ENCODE measurements at regions not wholly inside any gene's neighbourhood (a gene's known extent, or its start where the extent isn't known, plus 50 kb on each side); places are given as distances from the start of the nearest gene placed in this dataset.

DNA sequence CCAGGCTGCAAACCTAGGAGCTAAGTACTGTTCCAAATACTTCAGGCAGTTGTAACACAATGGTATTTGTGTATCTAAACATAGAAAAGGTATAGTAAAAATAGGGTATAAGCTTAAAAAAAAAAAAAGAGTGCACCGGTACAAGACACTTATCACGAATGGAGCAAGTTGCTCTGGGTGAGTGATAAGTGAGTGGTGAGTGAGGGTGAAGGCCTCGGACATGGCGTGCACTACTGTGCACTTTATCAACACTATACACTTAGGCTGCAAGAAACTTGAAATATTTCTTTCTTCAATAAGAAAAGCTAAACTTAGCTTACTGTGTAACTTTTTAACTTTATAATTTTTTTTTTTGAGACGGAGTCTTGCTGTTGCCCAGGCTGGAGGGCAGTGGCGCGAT is 159.5 kb upstream of the PDE10A start:
- no peak for ATAC-seq

More for the DNA sequence above, 159.5 kb upstream of the PDE10A start:
- Mint-ChIP-seq H3K4me1 (peaks cover 38% of the 10 kb centered on the region), H3K27ac (no peak overlapping the region), H3K27me3 (ENCODE audit: low read depth) (peaks cover 5% of the 10 kb centered on the region; the same call in 1 of the 2 replicates), H3K36me3 (no peaks in the 10 kb centered on the region), H3K4me3 (no peak overlapping the region), H3K9me3 (no peaks in the 10 kb centered on the region)
- ChIA-PET CTCF (no interaction called here), POLR2A (no interaction called here)
- no peak for DNase-seq (ENCODE audit: low spot score)
- TF ChIP-seq, protein P1, sequence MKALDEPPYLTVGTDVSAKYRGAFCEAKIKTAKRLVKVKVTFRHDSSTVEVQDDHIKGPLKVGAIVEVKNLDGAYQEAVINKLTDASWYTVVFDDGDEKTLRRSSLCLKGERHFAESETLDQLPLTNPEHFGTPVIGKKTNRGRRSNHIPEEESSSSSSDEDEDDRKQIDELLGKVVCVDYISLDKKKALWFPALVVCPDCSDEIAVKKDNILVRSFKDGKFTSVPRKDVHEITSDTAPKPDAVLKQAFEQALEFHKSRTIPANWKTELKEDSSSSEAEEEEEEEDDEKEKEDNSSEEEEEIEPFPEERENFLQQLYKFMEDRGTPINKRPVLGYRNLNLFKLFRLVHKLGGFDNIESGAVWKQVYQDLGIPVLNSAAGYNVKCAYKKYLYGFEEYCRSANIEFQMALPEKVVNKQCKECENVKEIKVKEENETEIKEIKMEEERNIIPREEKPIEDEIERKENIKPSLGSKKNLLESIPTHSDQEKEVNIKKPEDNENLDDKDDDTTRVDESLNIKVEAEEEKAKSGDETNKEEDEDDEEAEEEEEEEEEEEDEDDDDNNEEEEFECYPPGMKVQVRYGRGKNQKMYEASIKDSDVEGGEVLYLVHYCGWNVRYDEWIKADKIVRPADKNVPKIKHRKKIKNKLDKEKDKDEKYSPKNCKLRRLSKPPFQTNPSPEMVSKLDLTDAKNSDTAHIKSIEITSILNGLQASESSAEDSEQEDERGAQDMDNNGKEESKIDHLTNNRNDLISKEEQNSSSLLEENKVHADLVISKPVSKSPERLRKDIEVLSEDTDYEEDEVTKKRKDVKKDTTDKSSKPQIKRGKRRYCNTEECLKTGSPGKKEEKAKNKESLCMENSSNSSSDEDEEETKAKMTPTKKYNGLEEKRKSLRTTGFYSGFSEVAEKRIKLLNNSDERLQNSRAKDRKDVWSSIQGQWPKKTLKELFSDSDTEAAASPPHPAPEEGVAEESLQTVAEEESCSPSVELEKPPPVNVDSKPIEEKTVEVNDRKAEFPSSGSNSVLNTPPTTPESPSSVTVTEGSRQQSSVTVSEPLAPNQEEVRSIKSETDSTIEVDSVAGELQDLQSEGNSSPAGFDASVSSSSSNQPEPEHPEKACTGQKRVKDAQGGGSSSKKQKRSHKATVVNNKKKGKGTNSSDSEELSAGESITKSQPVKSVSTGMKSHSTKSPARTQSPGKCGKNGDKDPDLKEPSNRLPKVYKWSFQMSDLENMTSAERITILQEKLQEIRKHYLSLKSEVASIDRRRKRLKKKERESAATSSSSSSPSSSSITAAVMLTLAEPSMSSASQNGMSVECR (CRISPR knock-in tag; IDR thresholded peaks at IDR 0.05; ENCODE audit: borderline replicate concordance): no peak
- TF ChIP-seq, protein P2, sequence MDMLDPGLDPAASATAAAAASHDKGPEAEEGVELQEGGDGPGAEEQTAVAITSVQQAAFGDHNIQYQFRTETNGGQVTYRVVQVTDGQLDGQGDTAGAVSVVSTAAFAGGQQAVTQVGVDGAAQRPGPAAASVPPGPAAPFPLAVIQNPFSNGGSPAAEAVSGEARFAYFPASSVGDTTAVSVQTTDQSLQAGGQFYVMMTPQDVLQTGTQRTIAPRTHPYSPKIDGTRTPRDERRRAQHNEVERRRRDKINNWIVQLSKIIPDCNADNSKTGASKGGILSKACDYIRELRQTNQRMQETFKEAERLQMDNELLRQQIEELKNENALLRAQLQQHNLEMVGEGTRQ (CRISPR knock-in tag; IDR thresholded peaks at IDR 0.05): no peak
- TF ChIP-seq TP53 (CRISPR knock-in tag; IDR thresholded peaks at IDR 0.05) (no peak), ZNF219 (CRISPR knock-in tag; IDR thresholded peaks at IDR 0.05; ENCODE audit: borderline replicate concordance) (no peak), TEAD1 (CRISPR knock-in tag; IDR thresholded peaks at IDR 0.05) (no peak), PRRX2 (CRISPR knock-in tag; IDR thresholded peaks at IDR 0.05) (no peak), ZNF317 (CRISPR knock-in tag; IDR thresholded peaks at IDR 0.05; ENCODE audit: borderline replicate concordance, low read depth) (no peak), SMAD4 (CRISPR knock-in tag; IDR thresholded peaks at IDR 0.05) (no peak), IRF2 (CRISPR knock-in tag; IDR thresholded peaks at IDR 0.05; ENCODE audit: borderline replicate concordance, low read depth) (no peak), OVOL2 (CRISPR knock-in tag; IDR thresholded peaks at IDR 0.05; ENCODE audit: borderline replicate concordance) (no peak), ETV6 (CRISPR knock-in tag; IDR thresholded peaks at IDR 0.05) (no peak), ZNF121 (CRISPR knock-in tag; IDR thresholded peaks at IDR 0.05) (no peak), CREM (CRISPR knock-in tag; IDR thresholded peaks at IDR 0.05) (no peak), NR1H2 (CRISPR knock-in tag; IDR thresholded peaks at IDR 0.05) (no peak)
- TF ChIP-seq, protein P3, sequence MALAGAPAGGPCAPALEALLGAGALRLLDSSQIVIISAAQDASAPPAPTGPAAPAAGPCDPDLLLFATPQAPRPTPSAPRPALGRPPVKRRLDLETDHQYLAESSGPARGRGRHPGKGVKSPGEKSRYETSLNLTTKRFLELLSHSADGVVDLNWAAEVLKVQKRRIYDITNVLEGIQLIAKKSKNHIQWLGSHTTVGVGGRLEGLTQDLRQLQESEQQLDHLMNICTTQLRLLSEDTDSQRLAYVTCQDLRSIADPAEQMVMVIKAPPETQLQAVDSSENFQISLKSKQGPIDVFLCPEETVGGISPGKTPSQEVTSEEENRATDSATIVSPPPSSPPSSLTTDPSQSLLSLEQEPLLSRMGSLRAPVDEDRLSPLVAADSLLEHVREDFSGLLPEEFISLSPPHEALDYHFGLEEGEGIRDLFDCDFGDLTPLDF (CRISPR knock-in tag; IDR thresholded peaks at IDR 0.05): no peak
- TF ChIP-seq, protein P4, sequence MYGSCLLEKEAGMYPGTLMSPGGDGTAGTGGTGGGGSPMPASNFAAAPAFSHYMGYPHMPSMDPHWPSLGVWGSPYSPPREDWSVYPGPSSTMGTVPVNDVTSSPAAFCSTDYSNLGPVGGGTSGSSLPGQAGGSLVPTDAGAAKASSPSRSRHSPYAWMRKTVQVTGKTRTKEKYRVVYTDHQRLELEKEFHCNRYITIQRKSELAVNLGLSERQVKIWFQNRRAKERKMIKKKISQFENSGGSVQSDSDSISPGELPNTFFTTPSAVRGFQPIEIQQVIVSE (CRISPR knock-in tag; IDR thresholded peaks at IDR 0.05; ENCODE audit: borderline replicate concordance): no peak
- TF ChIP-seq, protein P5, sequence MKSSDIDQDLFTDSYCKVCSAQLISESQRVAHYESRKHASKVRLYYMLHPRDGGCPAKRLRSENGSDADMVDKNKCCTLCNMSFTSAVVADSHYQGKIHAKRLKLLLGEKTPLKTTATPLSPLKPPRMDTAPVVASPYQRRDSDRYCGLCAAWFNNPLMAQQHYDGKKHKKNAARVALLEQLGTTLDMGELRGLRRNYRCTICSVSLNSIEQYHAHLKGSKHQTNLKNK (CRISPR knock-in tag; IDR thresholded peaks at IDR 0.05): no peak
- TF ChIP-seq, protein P6, sequence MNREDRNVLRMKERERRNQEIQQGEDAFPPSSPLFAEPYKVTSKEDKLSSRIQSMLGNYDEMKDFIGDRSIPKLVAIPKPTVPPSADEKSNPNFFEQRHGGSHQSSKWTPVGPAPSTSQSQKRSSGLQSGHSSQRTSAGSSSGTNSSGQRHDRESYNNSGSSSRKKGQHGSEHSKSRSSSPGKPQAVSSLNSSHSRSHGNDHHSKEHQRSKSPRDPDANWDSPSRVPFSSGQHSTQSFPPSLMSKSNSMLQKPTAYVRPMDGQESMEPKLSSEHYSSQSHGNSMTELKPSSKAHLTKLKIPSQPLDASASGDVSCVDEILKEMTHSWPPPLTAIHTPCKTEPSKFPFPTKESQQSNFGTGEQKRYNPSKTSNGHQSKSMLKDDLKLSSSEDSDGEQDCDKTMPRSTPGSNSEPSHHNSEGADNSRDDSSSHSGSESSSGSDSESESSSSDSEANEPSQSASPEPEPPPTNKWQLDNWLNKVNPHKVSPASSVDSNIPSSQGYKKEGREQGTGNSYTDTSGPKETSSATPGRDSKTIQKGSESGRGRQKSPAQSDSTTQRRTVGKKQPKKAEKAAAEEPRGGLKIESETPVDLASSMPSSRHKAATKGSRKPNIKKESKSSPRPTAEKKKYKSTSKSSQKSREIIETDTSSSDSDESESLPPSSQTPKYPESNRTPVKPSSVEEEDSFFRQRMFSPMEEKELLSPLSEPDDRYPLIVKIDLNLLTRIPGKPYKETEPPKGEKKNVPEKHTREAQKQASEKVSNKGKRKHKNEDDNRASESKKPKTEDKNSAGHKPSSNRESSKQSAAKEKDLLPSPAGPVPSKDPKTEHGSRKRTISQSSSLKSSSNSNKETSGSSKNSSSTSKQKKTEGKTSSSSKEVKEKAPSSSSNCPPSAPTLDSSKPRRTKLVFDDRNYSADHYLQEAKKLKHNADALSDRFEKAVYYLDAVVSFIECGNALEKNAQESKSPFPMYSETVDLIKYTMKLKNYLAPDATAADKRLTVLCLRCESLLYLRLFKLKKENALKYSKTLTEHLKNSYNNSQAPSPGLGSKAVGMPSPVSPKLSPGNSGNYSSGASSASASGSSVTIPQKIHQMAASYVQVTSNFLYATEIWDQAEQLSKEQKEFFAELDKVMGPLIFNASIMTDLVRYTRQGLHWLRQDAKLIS (CRISPR knock-in tag; IDR thresholded peaks at IDR 0.05; ENCODE audit: borderline replicate concordance): no peak
- TF ChIP-seq, protein P7, sequence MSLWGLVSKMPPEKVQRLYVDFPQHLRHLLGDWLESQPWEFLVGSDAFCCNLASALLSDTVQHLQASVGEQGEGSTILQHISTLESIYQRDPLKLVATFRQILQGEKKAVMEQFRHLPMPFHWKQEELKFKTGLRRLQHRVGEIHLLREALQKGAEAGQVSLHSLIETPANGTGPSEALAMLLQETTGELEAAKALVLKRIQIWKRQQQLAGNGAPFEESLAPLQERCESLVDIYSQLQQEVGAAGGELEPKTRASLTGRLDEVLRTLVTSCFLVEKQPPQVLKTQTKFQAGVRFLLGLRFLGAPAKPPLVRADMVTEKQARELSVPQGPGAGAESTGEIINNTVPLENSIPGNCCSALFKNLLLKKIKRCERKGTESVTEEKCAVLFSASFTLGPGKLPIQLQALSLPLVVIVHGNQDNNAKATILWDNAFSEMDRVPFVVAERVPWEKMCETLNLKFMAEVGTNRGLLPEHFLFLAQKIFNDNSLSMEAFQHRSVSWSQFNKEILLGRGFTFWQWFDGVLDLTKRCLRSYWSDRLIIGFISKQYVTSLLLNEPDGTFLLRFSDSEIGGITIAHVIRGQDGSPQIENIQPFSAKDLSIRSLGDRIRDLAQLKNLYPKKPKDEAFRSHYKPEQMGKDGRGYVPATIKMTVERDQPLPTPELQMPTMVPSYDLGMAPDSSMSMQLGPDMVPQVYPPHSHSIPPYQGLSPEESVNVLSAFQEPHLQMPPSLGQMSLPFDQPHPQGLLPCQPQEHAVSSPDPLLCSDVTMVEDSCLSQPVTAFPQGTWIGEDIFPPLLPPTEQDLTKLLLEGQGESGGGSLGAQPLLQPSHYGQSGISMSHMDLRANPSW (CRISPR knock-in tag; conservative IDR thresholded peaks at IDR 0.05; ENCODE audit: low read depth): no peak
